Astrocyte (in vitro differentiated cells and primary cell): ENCODE measurements at regions not wholly inside any gene's neighbourhood (a gene's known extent, or its start where the extent isn't known, plus 50 kb on each side); places are given as distances from the start of the nearest gene placed in this dataset.
"Not testable (repeated sequence)": the region's sequence is repeated elsewhere in the genome, so short reads cannot be mapped to it uniquely, and the experiment has no call there.

ENCODE experiments used
- DNase-seq: peaks from one replicate; pipeline ENCODE4 v3.0.0-alpha.2; 2010; ENCODE audit warnings: low read depth
- FAIRE-seq: peaks from 2 replicates; lab custom pipeline; 2011; peaks lifted over from hg19 to GRCh38; lab: Jason Lieb, UNC
- H2AFZ ChIP-seq: 2 replicates; pipeline ENCODE4 v1.6.0; 2012; ENCODE audit warnings: low read depth, low read length, inconsistent platforms
- H3K27ac ChIP-seq: 2 replicates; pipeline ENCODE4 v1.5.1; 2011; ENCODE audit warnings: low read depth, low read length, inconsistent platforms
- H3K27me3 ChIP-seq: 2 replicates; pipeline ENCODE4 v1.6.0; 2011; ENCODE audit warnings: low read length, inconsistent platforms; ENCODE audit not compliant: insufficient read depth
- H3K36me3 ChIP-seq: 2 replicates; pipeline ENCODE4 v1.5.1; 2011; ENCODE audit warnings: low read length, inconsistent platforms; ENCODE audit not compliant: insufficient read depth
- H3K4me1 ChIP-seq: 2 replicates; pipeline ENCODE4 v1.5.1; 2011; ENCODE audit warnings: low read length, inconsistent platforms; ENCODE audit not compliant: insufficient read depth
- H3K4me2 ChIP-seq: 2 replicates; pipeline ENCODE4 v1.6.0; 2012; ENCODE audit warnings: low read length, inconsistent platforms
- H3K4me3 ChIP-seq: 2 replicates; pipeline ENCODE4 v1.5.1; 2011; ENCODE audit warnings: low read depth, mild to moderate bottlenecking, low read length, inconsistent platforms; ENCODE audit not compliant: insufficient read depth
- H3K79me2 ChIP-seq: 2 replicates; pipeline ENCODE4 v1.6.0; 2012; ENCODE audit warnings: mild to moderate bottlenecking, low read length, inconsistent platforms; ENCODE audit not compliant: insufficient read depth
- H3K9ac ChIP-seq: 2 replicates; pipeline ENCODE4 v1.6.0; 2012; ENCODE audit warnings: mild to moderate bottlenecking, low read length, inconsistent platforms
- H3K9me3 ChIP-seq: 2 replicates; pipeline ENCODE4 v1.5.1; 2012; ENCODE audit warnings: low read depth, mild to moderate bottlenecking, low read length, inconsistent platforms; ENCODE audit not compliant: insufficient read depth
- H4K20me1 ChIP-seq: 2 replicates; pipeline ENCODE4 v1.6.0; 2012; ENCODE audit warnings: low read length, inconsistent platforms; ENCODE audit not compliant: insufficient read depth
- H3K27ac Mint-ChIP-seq: one replicate; pipeline ENCODE4 v1.8.0; 2021; ENCODE audit warnings: mild to moderate bottlenecking, mixed read lengths; ENCODE audit not compliant: unreplicated experiment
- H3K27me3 Mint-ChIP-seq: one replicate; pipeline ENCODE4 v1.8.0; 2021; ENCODE audit warnings: low read depth, mixed read lengths; ENCODE audit not compliant: unreplicated experiment
- H3K36me3 Mint-ChIP-seq: one replicate; pipeline ENCODE4 v1.8.0; 2021; ENCODE audit warnings: low read depth, mixed read lengths; ENCODE audit not compliant: unreplicated experiment
- H3K4me1 Mint-ChIP-seq: one replicate; pipeline ENCODE4 v1.8.0; 2021; ENCODE audit warnings: low read depth, mixed read lengths; ENCODE audit not compliant: unreplicated experiment
- H3K4me3 Mint-ChIP-seq: one replicate; pipeline ENCODE4 v1.8.0; 2021; ENCODE audit warnings: mild to moderate bottlenecking, moderate library complexity, mixed read lengths; ENCODE audit not compliant: unreplicated experiment
- H3K9me3 Mint-ChIP-seq: one replicate; pipeline ENCODE4 v1.8.0; 2021; ENCODE audit warnings: mild to moderate bottlenecking, mixed read lengths; ENCODE audit not compliant: unreplicated experiment
- CTCF ChIP-seq: IDR thresholded peaks from 2 replicates; pipeline ENCODE4 v1.5.1; 2011; ENCODE audit warnings: low read depth, mild to moderate bottlenecking, inconsistent platforms, low read length, moderate library complexity; ENCODE audit not compliant: insufficient read depth
- EZH2 ChIP-seq: IDR thresholded peaks from 2 replicates; pipeline ENCODE4 v1.6.1; 2012; ENCODE audit warnings: mild to moderate bottlenecking, low read length, inconsistent platforms; ENCODE audit not compliant: insufficient read depth

- not testable (repeated sequence) for H3K36me3 Mint-ChIP-seq, H3K9me3 ChIP-seq, H3K4me3 Mint-ChIP-seq, H3K36me3 ChIP-seq, H3K27ac ChIP-seq, H3K4me1 Mint-ChIP-seq, H3K9me3 Mint-ChIP-seq, H3K9ac ChIP-seq, H3K27ac Mint-ChIP-seq, H4K20me1 ChIP-seq, H3K4me3 ChIP-seq, H3K27me3 Mint-ChIP-seq, H3K4me1 ChIP-seq, H3K79me2 ChIP-seq, DNase-seq, H3K4me2 ChIP-seq, H2AFZ ChIP-seq, FAIRE-seq, H3K27me3 ChIP-seq
Observed at GRCh38 chr2:179385756-179386155, 121.1 kb upstream of the SESTD1 start.

GRCh38 chr2:179383975-179384374 lies 119.3 kb upstream of the SESTD1 start:
- H3K9ac ChIP-seq: no peak overlapping the region
- H3K79me2 ChIP-seq: no peaks in the 10 kb centered on the region
- H3K4me1 ChIP-seq: no peaks in the 10 kb centered on the region
- FAIRE-seq (no peak), DNase-seq (no peak)
- H3K4me2 ChIP-seq: no peak overlapping the region
- no peaks in the 10 kb centered on the region for H4K20me1 ChIP-seq
- Mint-ChIP-seq H3K4me1 (no peaks in the 10 kb centered on the region), H3K27ac (no peak overlapping the region), H3K4me3 (no peak overlapping the region), H3K27me3 (no peaks in the 10 kb centered on the region), H3K36me3 (no peaks in the 10 kb centered on the region), H3K9me3 (peaks cover 4% of the 10 kb centered on the region)
- no peak overlapping the region for H3K27ac ChIP-seq
- H3K9me3 ChIP-seq: no peaks in the 10 kb centered on the region
- H3K4me3 ChIP-seq: no peak overlapping the region
- no peaks in the 10 kb centered on the region for H3K36me3 ChIP-seq
- H2AFZ ChIP-seq: no peak overlapping the region
- TF ChIP-seq CTCF (no peak), EZH2 (no peak)
- no peaks in the 10 kb centered on the region for H3K27me3 ChIP-seq

GRCh38 chr2:179377296-179377695 lies 112.7 kb upstream of the SESTD1 start:
- DNase-seq (peak; percentile 26), FAIRE-seq (no peak)
- no peaks in the 10 kb centered on the region for H3K4me1 Mint-ChIP-seq
- H3K9me3 Mint-ChIP-seq: no peaks in the 10 kb centered on the region
- Histone ChIP-seq H3K4me3 (no peak overlapping the region), H3K79me2 (no peaks in the 10 kb centered on the region), H2AFZ (no peak overlapping the region), H4K20me1 (no peaks in the 10 kb centered on the region), H3K27ac (no peak overlapping the region), H3K27me3 (no peaks in the 10 kb centered on the region), H3K9ac (no peak overlapping the region), H3K4me1 (no peaks in the 10 kb centered on the region), H3K4me2 (no peak overlapping the region), H3K9me3 (no peaks in the 10 kb centered on the region), H3K36me3 (no peaks in the 10 kb centered on the region)
- TF ChIP-seq EZH2 (no peak), CTCF (no peak)
- H3K4me3 Mint-ChIP-seq: no peak overlapping the region
- H3K27ac Mint-ChIP-seq: no peak overlapping the region
- no peaks in the 10 kb centered on the region for H3K36me3 Mint-ChIP-seq
- H3K27me3 Mint-ChIP-seq: no peaks in the 10 kb centered on the region
